Activated T-helper 2 cell treated with anti-CD3 and anti-CD28 coated beads, Interferon-gamma antibody, Interleukin-2, Interleukin-4, amounts not matched to agents 10 μg/mL and 5 μg/mL and 100 μg/mL, durations not matched to agents 14 hours and 24 hours and 36 hours (primary cell): ENCODE measurements at regions not wholly inside any gene's neighbourhood (a gene's known extent, or its start where the extent isn't known, plus 50 kb on each side); places are given as distances from the start of the nearest gene placed in this dataset.
"Not testable (repeated sequence)": the region's sequence is repeated elsewhere in the genome, so short reads cannot be mapped to it uniquely, and the experiment has no call there.

Source experiments
- DNase-seq: peaks from one replicate; pipeline ENCODE4 v3.0.0; 2021; ENCODE audit warnings: low spot score
- H3K27ac Mint-ChIP-seq: one replicate; pipeline ENCODE4 v1.8.0; 2021; ENCODE audit warnings: mixed read lengths
- H3K27me3 Mint-ChIP-seq: one replicate; pipeline ENCODE4 v1.8.0; 2021; ENCODE audit warnings: low read depth, mixed read lengths
- H3K36me3 Mint-ChIP-seq: one replicate; pipeline ENCODE4 v1.8.0; 2021; ENCODE audit warnings: low read depth, mixed read lengths
- H3K4me1 Mint-ChIP-seq: one replicate; pipeline ENCODE4 v1.8.0; 2021; ENCODE audit warnings: low read depth, mixed read lengths
- H3K4me3 Mint-ChIP-seq: one replicate; pipeline ENCODE4 v1.8.0; 2021; ENCODE audit warnings: low read depth, mild to moderate bottlenecking, moderate library complexity, mixed read lengths
- H3K9me3 Mint-ChIP-seq: one replicate; pipeline ENCODE4 v1.8.0; 2021; ENCODE audit warnings: mixed read lengths
- intact Hi-C: fragments of 100-400 bp; cut with micrococcal nuclease; formaldehyde crosslinking; loops from one replicate; pipeline ENCODE4 v1.15.1; 2023

GRCh38 chr3:176848431-176849214 lies 348.7 kb downstream of the TBL1XR1 start:
- H3K9me3 Mint-ChIP-seq = no peaks in the 10 kb centered on the region
- no peaks in the 10 kb centered on the region for H3K27me3 Mint-ChIP-seq
- H3K4me1 Mint-ChIP-seq = no peaks in the 10 kb centered on the region
- H3K27ac Mint-ChIP-seq = no peak overlapping the region
- no peak overlapping the region for H3K4me3 Mint-ChIP-seq
- no peaks in the 10 kb centered on the region for H3K36me3 Mint-ChIP-seq
- DNase-seq = no peak
- intact Hi-C loops = no loop called here

- no peaks in the 10 kb centered on the region for H3K36me3 Mint-ChIP-seq
- no peak overlapping the region for H3K27ac Mint-ChIP-seq
- DNase-seq = no peak
- H3K27me3 Mint-ChIP-seq = no peaks in the 10 kb centered on the region
- intact Hi-C loops = no loop called here
- no peaks in the 10 kb centered on the region for H3K9me3 Mint-ChIP-seq
- no peaks in the 10 kb centered on the region for H3K4me1 Mint-ChIP-seq
- H3K4me3 Mint-ChIP-seq = no peak overlapping the region
Observed at GRCh38 chr3:176842914-176843313, 354.4 kb downstream of the TBL1XR1 start.

DNA sequence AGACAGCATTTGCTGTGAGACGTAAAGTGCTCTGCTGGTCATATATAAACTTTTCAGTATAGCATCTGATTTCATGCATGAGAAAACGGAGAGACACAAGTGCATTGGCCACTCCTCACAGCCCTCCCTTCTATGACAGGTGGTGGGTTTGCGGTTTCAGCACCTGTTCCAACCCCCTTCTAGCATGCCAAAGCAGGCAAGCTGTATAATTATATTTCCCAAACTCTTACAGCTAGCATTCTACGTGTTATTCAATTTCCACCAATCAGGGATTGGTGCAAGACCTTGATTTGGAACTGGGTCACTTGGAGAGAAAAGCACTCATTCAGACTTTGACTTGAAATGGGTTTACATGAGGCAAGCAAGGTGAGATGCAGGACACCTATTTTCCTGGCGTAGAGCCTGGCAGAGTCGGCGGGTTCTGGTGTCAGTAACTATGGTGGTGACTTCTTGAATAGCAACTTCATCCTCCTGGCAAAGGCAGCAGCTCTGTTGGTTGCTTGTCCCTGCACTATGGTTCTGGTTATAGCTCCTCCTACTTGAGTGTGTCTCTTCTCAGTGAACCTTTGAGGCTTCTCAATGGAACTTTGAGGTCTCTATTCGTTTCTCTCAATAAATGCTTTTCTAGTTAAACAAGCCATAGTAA lies 356.5 kb downstream of the TBL1XR1 start:
- no peaks in the 10 kb centered on the region for H3K9me3 Mint-ChIP-seq
- H3K4me3 Mint-ChIP-seq = no peak overlapping the region
- intact Hi-C loops = no loop called here
- no peaks in the 10 kb centered on the region for H3K4me1 Mint-ChIP-seq
- DNase-seq = no peak
- no peak overlapping the region for H3K27ac Mint-ChIP-seq
- H3K36me3 Mint-ChIP-seq = no peaks in the 10 kb centered on the region
- no peaks in the 10 kb centered on the region for H3K27me3 Mint-ChIP-seq

- Mint-ChIP-seq H3K27ac (no peak overlapping the region), H3K9me3 (no peaks in the 10 kb centered on the region), H3K27me3 (no peaks in the 10 kb centered on the region), H3K4me1 (no peaks in the 10 kb centered on the region), H3K4me3 (no peak overlapping the region), H3K36me3 (no peaks in the 10 kb centered on the region)
- no peak for DNase-seq
- intact Hi-C loops = no loop called here
Observed at GRCh38 chr3:176839901-176840300, 357.4 kb downstream of the TBL1XR1 start.

DNA sequence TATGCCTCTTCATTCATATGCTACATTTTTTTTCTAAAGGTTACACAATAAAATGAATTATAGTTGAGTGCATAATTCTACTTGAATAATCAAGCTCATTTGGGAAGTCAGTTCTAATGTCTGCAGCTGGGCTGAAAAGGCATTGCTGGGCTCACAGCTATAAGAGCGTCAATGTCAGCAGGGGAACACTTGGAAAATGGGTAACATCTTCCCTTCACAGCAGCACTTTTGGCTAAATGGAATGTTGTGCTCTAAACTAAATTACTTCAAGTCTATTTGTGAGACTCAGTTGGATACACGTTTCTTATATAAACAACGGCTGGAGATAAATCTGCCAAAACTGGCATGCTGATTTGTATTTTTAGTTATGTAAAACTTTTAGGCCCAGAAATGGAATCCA lies 357.8 kb downstream of the TBL1XR1 start:
- H3K4me3 Mint-ChIP-seq = no peak overlapping the region
- H3K9me3 Mint-ChIP-seq = no peaks in the 10 kb centered on the region
- no peak for DNase-seq
- intact Hi-C loops = no loop called here
- H3K27me3 Mint-ChIP-seq = no peaks in the 10 kb centered on the region
- H3K4me1 Mint-ChIP-seq = no peaks in the 10 kb centered on the region
- H3K36me3 Mint-ChIP-seq = no peaks in the 10 kb centered on the region
- H3K27ac Mint-ChIP-seq = no peak overlapping the region

- H3K4me3 Mint-ChIP-seq, H3K9me3 Mint-ChIP-seq, H3K27ac Mint-ChIP-seq, intact Hi-C loops, H3K4me1 Mint-ChIP-seq, H3K27me3 Mint-ChIP-seq, DNase-seq, H3K36me3 Mint-ChIP-seq: not testable (repeated sequence)
Observed at GRCh38 chr3:176827244-176827643, 370.0 kb downstream of the TBL1XR1 start.

- no peak overlapping the region for H3K27ac Mint-ChIP-seq
- H3K36me3 Mint-ChIP-seq = no peaks in the 10 kb centered on the region
- H3K9me3 Mint-ChIP-seq = no peaks in the 10 kb centered on the region
- H3K4me3 Mint-ChIP-seq = no peak overlapping the region
- DNase-seq = no peak
- intact Hi-C loops = no loop called here
- H3K27me3 Mint-ChIP-seq = no peaks in the 10 kb centered on the region
- H3K4me1 Mint-ChIP-seq = no peaks in the 10 kb centered on the region
Observed at GRCh38 chr3:176824811-176825210, 372.5 kb downstream of the TBL1XR1 start.

DNA sequence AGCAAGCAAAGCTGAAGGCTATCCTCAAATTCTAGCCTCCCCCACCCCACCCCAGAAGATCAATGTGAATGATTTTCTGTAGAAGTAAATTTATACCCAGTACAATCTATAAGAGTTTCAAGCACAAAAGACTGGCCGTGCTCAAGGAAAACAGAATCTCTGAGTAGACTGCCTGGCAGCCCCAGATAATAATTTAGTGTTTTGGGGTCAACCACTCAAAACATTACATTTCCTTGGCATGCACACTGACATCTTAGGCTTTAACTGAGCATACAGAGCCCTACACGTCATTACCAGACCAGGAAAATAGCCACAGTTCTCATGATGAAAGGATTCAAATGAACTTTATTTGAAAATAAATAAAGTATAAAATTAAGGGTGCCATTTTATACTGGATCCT lies 376.5 kb downstream of the TBL1XR1 start:
- Mint-ChIP-seq H3K36me3 (no peaks in the 10 kb centered on the region), H3K27me3 (no peaks in the 10 kb centered on the region), H3K27ac (no peak overlapping the region), H3K9me3 (no peaks in the 10 kb centered on the region), H3K4me1 (no peaks in the 10 kb centered on the region), H3K4me3 (no peak overlapping the region)
- no peak for DNase-seq
- intact Hi-C loops = no loop called here

DNA sequence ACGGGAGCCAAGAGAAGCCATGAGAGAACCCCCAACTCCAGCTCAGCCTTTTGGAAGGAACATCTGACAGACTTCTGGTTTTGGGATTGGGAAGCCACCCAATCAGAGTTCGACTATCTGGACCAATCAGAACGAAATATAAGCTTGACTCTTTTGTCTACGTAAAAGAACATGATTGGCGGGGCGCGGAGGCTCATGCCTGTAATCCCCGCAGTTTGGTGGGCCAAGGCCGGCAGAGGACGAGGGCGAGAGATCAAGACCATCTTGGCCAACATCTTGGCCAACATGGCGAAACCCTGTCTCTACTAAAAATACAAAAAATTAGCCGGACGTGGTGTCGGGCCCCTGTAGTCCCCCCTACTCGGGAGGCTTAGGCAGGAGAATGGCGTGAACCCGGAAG lies 380.3 kb downstream of the TBL1XR1 start:
- no peaks in the 10 kb centered on the region for H3K36me3 Mint-ChIP-seq
- H3K27me3 Mint-ChIP-seq = no peaks in the 10 kb centered on the region
- H3K9me3 Mint-ChIP-seq = no peaks in the 10 kb centered on the region
- no peak overlapping the region for H3K4me3 Mint-ChIP-seq
- no peak overlapping the region for H3K27ac Mint-ChIP-seq
- intact Hi-C loops = no loop called here
- H3K4me1 Mint-ChIP-seq = no peaks in the 10 kb centered on the region
- DNase-seq = no peak

DNA sequence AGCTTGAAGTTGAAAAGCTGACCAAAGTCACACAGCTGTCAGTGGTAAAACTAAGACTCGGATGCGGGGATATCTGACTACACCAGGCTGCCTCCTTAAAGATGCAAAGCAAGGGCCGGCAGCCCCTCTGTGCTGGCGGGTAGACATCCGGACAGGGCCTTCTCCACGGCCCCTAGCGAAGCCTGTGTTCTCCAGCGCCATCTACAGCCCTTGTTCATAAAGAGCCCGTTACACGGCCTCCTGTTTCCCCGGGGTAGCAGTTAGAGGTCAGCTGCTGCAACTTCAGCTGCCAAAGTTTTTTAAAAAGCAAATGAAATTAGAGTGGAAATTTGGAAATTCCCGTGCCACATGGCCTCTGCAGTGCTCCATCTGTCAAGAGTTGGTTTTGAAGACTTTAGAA lies 383.0 kb downstream of the TBL1XR1 start:
- H3K4me3 Mint-ChIP-seq = no peak overlapping the region
- intact Hi-C loops = no loop called here
- no peaks in the 10 kb centered on the region for H3K9me3 Mint-ChIP-seq
- H3K27me3 Mint-ChIP-seq = no peaks in the 10 kb centered on the region
- H3K4me1 Mint-ChIP-seq = no peaks in the 10 kb centered on the region
- H3K27ac Mint-ChIP-seq = no peak overlapping the region
- H3K36me3 Mint-ChIP-seq = no peaks in the 10 kb centered on the region
- DNase-seq = no peak

- H3K4me1 Mint-ChIP-seq = no peaks in the 10 kb centered on the region
- H3K4me3 Mint-ChIP-seq = no peak overlapping the region
- no peaks in the 10 kb centered on the region for H3K9me3 Mint-ChIP-seq
- intact Hi-C loops = no loop called here
- H3K27ac Mint-ChIP-seq = no peak overlapping the region
- no peaks in the 10 kb centered on the region for H3K36me3 Mint-ChIP-seq
- no peaks in the 10 kb centered on the region for H3K27me3 Mint-ChIP-seq
- no peak for DNase-seq
Observed at GRCh38 chr3:176807938-176808337, 389.3 kb downstream of the TBL1XR1 start.

- intact Hi-C loops = no loop called here
- Mint-ChIP-seq H3K36me3 (no peaks in the 10 kb centered on the region), H3K27ac (no peak overlapping the region), H3K27me3 (no peaks in the 10 kb centered on the region), H3K4me1 (no peaks in the 10 kb centered on the region), H3K9me3 (no peaks in the 10 kb centered on the region), H3K4me3 (no peak overlapping the region)
- DNase-seq = no peak
Observed at GRCh38 chr3:176799675-176800074, 397.6 kb downstream of the TBL1XR1 start.

GRCh38 chr3:176798680-176799079 lies 398.6 kb downstream of the TBL1XR1 start:
- H3K36me3 Mint-ChIP-seq = no peaks in the 10 kb centered on the region
- no peak overlapping the region for H3K27ac Mint-ChIP-seq
- DNase-seq = no peak
- no peaks in the 10 kb centered on the region for H3K4me1 Mint-ChIP-seq
- H3K9me3 Mint-ChIP-seq = no peaks in the 10 kb centered on the region
- no peaks in the 10 kb centered on the region for H3K27me3 Mint-ChIP-seq
- no peak overlapping the region for H3K4me3 Mint-ChIP-seq
- intact Hi-C loops = no loop called here
